ENCODE measurements at regions not wholly inside any gene's neighbourhood (a gene's known extent, or its start where the extent isn't known, plus 50 kb on each side); places are given as distances from the start of the nearest gene placed in this dataset.

DNA sequence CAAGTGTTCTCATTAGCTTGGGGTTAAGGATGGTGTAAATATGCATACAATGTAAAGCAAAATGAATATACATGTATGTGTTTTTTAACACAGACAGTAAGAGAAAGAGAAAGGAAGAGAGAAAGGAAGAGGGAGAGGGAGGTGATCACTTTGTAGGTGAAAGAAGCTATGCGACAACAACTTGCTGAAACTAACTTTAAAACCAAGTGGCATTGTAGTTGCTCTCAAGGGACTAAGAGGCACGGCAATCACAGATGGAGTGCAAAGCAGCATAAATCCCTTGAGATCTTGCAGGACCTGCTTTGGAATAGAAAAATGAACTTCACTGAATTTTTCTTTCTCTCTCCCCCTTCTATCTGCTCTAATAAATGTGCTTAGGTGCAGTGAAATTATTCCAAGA, 1665.0 kb upstream of the TENM3 start:
- no peak for DNase-seq (ENCODE audit: low read depth)

DNA sequence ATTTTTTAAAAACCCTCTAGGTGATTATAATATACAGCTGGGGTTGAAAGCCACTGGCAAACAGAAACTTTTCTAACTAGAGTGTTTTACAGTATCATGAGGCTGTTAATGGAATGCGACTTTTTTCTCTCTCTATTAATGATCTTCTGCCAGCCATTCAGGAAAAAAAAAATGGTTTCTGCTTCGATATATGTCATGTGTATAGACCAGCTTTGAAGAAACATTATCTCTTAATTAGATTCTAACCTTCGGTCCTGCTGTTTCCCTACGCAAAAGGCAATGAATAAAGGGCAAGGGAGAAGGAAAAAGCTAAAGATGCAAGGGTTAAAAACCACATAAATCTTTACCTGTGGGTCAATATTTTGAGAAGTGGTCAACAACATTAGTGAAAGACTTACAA, 1662.1 kb upstream of the TENM3 start:
- no peak for DNase-seq (ENCODE audit: low read depth)

GRCh38 chr4:180587379-180587778, 1655.8 kb upstream of the TENM3 start:
- DNase-seq (ENCODE audit: low read depth) = no peak

DNA sequence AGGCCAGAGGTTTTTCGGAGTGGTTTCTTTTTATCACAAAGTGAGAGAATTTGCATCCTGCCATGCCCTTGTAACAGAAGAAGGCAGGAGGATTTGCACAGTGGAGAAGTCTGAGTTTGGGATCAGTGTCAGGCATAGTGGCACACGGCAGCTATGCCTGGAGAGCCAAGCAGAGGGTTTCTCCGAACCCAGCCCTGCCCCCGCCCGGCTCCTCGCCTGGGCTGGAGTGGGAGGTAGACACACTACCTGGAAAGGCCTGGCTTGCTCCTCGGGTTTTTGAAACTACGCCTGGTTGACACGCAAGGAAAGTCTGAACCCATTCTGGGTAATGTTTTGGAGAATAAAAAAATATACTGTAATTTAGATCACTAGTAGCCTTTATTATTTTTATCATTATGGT, 1653.6 kb upstream of the TENM3 start:
- DNase-seq (ENCODE audit: low read depth) = no peak

DNA sequence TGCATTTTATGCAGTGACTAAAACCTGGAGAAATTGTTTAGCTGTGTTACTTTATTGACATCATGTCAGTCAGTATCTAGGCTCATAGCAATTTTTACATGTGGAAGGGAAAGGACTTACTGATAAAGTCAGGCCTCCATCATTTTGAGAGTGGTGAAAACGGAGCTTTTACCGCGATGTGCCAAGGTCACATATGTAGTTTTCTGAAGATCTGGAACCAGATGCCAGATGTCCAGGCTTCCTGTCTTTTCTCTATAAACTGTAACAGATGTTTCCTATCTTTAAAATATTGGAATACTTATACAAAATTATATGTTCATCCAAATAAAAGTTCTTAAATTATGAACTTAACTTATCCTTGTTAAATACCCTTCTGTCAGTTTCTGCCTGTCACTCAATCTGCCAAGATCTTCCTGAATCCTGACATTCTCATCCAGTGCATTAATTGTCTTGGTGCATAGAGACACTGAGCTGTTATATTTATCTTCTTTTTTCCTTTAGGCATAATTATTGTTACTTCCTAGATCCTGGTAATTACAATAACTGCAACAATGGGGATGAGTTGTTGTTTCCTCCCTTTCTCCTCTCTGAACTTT, 1646.2 kb upstream of the TENM3 start:
- DNase-seq (ENCODE audit: low read depth) = no peak

GRCh38 chr4:180598281-180598680, 1644.9 kb upstream of the TENM3 start:
- no peak for DNase-seq (ENCODE audit: low read depth)

DNA sequence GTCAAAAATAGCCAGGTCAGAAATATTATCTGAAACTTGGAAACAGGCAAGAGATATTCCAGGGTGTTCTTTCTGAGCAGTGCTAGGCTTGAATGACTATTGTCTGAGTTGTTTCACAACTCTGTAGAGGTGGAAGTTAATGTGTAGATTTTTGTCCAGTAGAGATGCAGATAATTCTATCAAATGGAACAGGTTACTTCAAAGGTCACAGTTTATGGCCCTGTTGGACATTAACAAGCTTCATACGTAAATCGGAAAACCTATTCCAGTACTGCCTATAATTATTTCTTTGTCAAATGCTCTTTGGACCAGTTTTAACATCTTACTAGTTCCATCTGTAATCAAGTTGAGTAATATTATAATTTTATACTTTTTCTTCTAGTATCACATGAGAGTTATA, 1639.4 kb upstream of the TENM3 start:
- no peak for DNase-seq (ENCODE audit: low read depth)

GRCh38 chr4:180610324-180610723, 1632.9 kb upstream of the TENM3 start:
- DNase-seq (ENCODE audit: low read depth) = no peak

- DNase-seq (ENCODE audit: low read depth) = no peak
Observed at GRCh38 chr4:180615746-180616145, 1627.5 kb upstream of the TENM3 start.

DNA sequence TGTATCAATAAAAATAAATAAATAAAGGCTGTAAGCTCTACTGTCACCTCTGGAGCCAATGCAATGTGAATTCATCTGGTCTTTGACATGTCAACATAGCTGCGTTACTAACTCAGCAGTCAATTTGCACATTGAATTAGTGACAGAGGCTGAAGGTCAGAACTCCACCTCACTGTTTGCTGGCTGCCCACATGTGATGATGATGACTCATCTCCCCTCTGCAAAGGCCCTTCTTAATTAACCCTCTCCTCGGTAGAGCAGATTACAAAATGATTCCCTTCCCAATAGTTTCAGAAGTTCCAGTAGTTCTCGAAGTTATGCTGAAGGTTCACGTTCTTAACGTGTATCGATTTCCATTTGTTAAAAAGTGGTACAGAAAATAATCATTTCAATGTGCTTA, 1626.0 kb upstream of the TENM3 start:
- no peak for DNase-seq (ENCODE audit: low read depth)

DNA sequence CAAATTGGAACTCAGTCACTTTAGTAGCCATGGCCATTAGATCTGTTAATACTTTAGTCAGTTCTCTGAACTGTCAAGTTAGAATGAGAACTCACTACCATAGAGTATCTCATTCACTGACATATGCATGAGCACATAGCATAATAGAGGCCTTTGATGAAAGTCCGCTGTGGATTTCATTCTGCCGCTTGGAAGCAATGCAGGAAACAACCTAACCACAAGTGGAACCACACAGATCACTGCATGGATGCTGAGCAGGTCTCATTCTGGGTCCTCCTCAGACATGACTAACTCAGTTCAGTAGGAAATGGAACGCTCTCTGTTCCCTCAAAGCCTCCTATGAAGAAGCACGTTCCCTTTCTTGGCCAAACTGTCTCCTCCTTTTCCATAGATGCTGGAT, 1624.8 kb upstream of the TENM3 start:
- no peak for DNase-seq (ENCODE audit: low read depth)

DNA sequence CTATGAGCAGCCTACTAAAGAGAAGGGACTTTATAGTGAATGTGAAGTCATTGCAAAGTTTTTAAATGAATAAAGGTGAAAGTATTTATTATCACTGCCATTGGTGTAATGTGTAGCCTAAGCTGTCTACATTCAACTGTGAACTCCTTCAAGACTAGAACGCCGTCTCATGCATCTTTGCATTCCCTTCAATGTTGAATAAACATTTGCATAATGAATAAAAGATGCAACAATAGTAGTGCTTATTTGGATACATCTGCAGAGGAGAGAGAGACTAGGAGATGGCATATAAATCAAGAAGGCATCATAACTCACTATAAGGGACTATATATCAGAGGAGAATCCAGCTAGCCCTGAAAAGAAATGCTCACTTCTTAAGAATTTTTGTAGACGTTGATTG, 1623.8 kb upstream of the TENM3 start:
- no peak for DNase-seq (ENCODE audit: low read depth)

- no peak for DNase-seq (ENCODE audit: low read depth)
Observed at GRCh38 chr4:180622254-180622653, 1620.9 kb upstream of the TENM3 start.

DNA sequence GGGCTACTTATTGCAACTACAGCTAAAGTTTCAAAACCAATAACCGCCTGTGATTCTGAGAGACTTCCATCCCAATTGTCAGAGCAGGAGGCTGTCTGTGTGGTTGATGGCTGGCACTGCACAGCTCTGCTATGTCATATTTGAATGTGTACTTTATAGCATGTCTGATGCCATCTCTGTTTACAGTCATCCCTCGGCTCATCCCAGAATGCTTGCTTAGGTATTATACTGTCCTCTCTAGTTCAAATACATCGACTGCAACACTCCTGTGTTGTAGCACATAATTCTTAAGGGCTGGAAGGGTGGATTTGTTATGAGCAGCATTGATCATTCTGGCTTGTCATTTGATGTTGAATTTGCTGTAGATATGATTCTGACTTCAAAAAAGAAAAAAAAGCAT, 1617.5 kb upstream of the TENM3 start:
- DNase-seq (ENCODE audit: low read depth) = no peak

GRCh38 chr4:180630012-180630665, 1613.1 kb upstream of the TENM3 start:
- no peak for DNase-seq (ENCODE audit: low read depth)

DNA sequence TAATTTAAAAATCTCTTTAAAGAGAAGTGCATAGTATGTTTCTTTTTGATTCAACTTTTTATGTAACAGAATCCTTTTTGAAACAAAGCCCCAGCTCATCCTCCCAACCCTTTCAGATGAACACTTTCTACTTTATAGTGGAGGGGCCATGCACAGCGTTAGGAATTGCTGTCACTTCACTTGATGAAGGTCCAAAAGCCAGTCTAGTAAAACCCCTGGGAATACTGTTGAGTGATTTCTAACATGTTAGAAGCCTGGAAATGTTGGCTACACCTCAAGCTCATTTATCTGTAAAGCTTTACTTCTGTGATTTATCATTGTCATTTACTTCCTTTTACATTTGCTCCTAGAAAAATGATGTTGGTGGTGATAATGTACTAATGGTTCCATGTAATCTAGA, 1608.9 kb upstream of the TENM3 start:
- DNase-seq (ENCODE audit: low read depth) = no peak

GRCh38 chr4:180635281-180635680, 1607.9 kb upstream of the TENM3 start:
- DNase-seq (ENCODE audit: low read depth) = no peak

- no peak for DNase-seq (ENCODE audit: low read depth)
Observed at GRCh38 chr4:180636696-180637404, 1606.4 kb upstream of the TENM3 start.

DNA sequence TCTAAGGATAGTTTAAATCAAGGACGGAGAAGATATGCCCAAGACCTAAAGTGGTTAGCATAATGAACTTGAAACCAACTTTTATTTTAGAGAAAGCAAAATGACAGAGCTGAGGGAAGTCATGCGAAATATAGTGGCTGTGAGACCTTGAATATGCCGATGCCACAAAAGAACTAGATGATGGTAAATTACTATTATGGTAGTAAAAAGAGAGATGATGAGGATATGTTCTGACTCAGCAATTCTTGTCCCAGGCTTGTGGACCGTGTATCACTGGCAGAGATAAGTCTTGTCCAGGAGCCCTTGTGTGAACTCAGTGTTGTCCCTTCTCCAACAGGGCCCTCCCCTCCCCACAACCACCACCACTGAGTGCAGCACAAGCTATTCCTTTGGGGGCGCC, 1605.6 kb upstream of the TENM3 start:
- no peak for DNase-seq (ENCODE audit: low read depth)

GRCh38 chr4:180640193-180640592, 1603.0 kb upstream of the TENM3 start:
- DNase-seq (ENCODE audit: low read depth) = no peak

- no peak for DNase-seq (ENCODE audit: low read depth)
Observed at GRCh38 chr4:180641495-180641894, 1601.7 kb upstream of the TENM3 start.

DNA sequence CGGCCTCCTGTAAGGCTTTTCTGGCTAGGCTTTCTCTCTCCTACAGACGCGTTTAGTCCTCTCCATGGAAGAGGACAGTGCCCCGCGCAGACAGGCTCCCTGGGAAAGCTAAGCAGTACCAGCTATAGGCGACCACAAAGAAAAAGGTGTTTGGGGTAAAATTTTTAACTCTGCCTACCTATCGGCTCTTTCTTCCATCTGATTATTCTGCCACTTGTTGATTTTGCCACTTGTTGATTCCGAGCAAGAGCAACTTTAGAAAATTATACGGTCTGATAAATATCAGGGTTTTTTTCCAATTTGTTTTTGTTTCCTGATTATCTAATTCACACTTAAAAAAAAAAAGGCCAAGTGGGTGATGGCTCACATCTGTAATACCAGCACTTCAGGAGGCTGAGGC, 1600.5 kb upstream of the TENM3 start:
- no peak for DNase-seq (ENCODE audit: low read depth)

- DNase-seq (ENCODE audit: low read depth) = no peak
Observed at GRCh38 chr4:180650273-180650672, 1592.9 kb upstream of the TENM3 start.

- no peak for DNase-seq (ENCODE audit: low read depth)
Observed at GRCh38 chr4:180652533-180652932, 1590.7 kb upstream of the TENM3 start.
